Neural progenitor cell (in vitro differentiated cells): ENCODE measurements at regions not wholly inside any gene's neighbourhood (a gene's known extent, or its start where the extent isn't known, plus 50 kb on each side); places are given as distances from the start of the nearest gene placed in this dataset.

Source experiments
- DNase-seq: peaks from one replicate; pipeline ENCODE4 v3.0.0-alpha.2; 2016; ENCODE audit warnings: low spot score
- H2AFZ ChIP-seq: fragments of 200-600 bp; sonication (generic); replicated peaks from 2 replicates; pipeline ENCODE4 v1.6.1; 2016; ENCODE audit warnings: antibody characterized with exemption
- H3F3A ChIP-seq: fragments of 200-600 bp; sonication (generic); 2 replicates; pipeline ENCODE4 v1.6.1; 2016; ENCODE audit warnings: antibody characterized with exemption, low read depth
- H3K27ac ChIP-seq: fragments of 200-600 bp; sonication (generic); 2 replicates; pipeline ENCODE4 v1.5.1; 2016; ENCODE audit warnings: mild to moderate bottlenecking
- H3K27me3 ChIP-seq: fragments of 200-600 bp; sonication (generic); 2 replicates; pipeline ENCODE4 v1.6.1; 2016; ENCODE audit warnings: mild to moderate bottlenecking, moderate library complexity
- H3K36me3 ChIP-seq: fragments of 200-600 bp; sonication (generic); 2 replicates; pipeline ENCODE4 v1.5.1; 2016
- H3K4me1 ChIP-seq: fragments of 200-600 bp; sonication (generic); 2 replicates; pipeline ENCODE4 v1.6.1; 2016; ENCODE audit warnings: mixed run types
- H3K4me2 ChIP-seq: fragments of 200-600 bp; sonication (generic); 2 replicates; pipeline ENCODE4 v1.6.1; 2016
- H3K4me3 ChIP-seq: fragments of 200-600 bp; sonication (generic); 2 replicates; pipeline ENCODE4 v1.5.1; 2016
- H3K79me2 ChIP-seq: fragments of 200-600 bp; sonication (generic); 2 replicates; pipeline ENCODE4 v1.6.1; 2016; ENCODE audit warnings: low read depth
- H3K9ac ChIP-seq: fragments of 200-600 bp; sonication (generic); 2 replicates; pipeline ENCODE4 v1.6.1; 2016
- H3K9me3 ChIP-seq: fragments of 200-600 bp; sonication (generic); 2 replicates; pipeline ENCODE4 v1.5.1; 2016; ENCODE audit warnings: low read depth
- H4K20me1 ChIP-seq: fragments of 200-600 bp; sonication (generic); 2 replicates; pipeline ENCODE4 v1.6.1; 2016; ENCODE audit warnings: low read depth
- H3K27ac Mint-ChIP-seq: 3 replicates; pipeline ENCODE4 v1.8.0; 2021; ENCODE audit warnings: mixed read lengths
- H3K27me3 Mint-ChIP-seq: 2 replicates; pipeline ENCODE4 v1.8.0; 2022; ENCODE audit warnings: low read depth, mild to moderate bottlenecking, inconsistent platforms, moderate library complexity, mixed read lengths; ENCODE audit not compliant: insufficient read depth
- H3K36me3 Mint-ChIP-seq: 3 replicates; pipeline ENCODE4 v1.8.0; 2021; ENCODE audit warnings: mixed read lengths
- H3K4me1 Mint-ChIP-seq: 3 replicates; pipeline ENCODE4 v1.8.0; 2021; ENCODE audit warnings: mixed read lengths
- H3K4me3 Mint-ChIP-seq: 3 replicates; pipeline ENCODE4 v1.8.0; 2021; ENCODE audit warnings: mild to moderate bottlenecking, moderate library complexity, mixed read lengths
- H3K9me3 Mint-ChIP-seq: 3 replicates; pipeline ENCODE4 v1.8.0; 2020; ENCODE audit warnings: mixed read lengths
- CTCF ChIP-seq: fragments of 200-600 bp; sonication (generic); IDR thresholded peaks from 2 replicates; pipeline ENCODE4 v1.5.1; 2017; ENCODE audit warnings: antibody characterized with exemption, mild to moderate bottlenecking
- EZH2 ChIP-seq: fragments of 200-600 bp; sonication (generic); IDR thresholded peaks from 2 replicates; pipeline ENCODE4 v1.6.1; 2017; ENCODE audit warnings: antibody characterized with exemption, mild to moderate bottlenecking, moderate library complexity
- EZH2phosphoT487 ChIP-seq: fragments of 200-600 bp; sonication (generic); IDR thresholded peaks from 2 replicates; pipeline ENCODE4 v1.6.1; 2017; ENCODE audit warnings: antibody characterized with exemption

GRCh38 chr2:176753752-176754474 is 458.7 kb upstream of the HNRNPA3 start:
- no peak overlapping the region for H3K4me3 Mint-ChIP-seq
- Histone ChIP-seq H4K20me1 (no peaks in the 10 kb centered on the region), H2AFZ (no peak overlapping the region), H3K79me2 (no peaks in the 10 kb centered on the region), H3K9me3 (no peaks in the 10 kb centered on the region), H3K27me3 (no peaks in the 10 kb centered on the region), H3K4me2 (no peak overlapping the region), H3K27ac (no peak overlapping the region), H3K9ac (no peak overlapping the region), H3K36me3 (no peaks in the 10 kb centered on the region), H3K4me1 (peaks cover 16% of the 10 kb centered on the region), H3K4me3 (no peak overlapping the region), H3F3A (no peaks in the 10 kb centered on the region)
- H3K27ac Mint-ChIP-seq, result no peak overlapping the region
- H3K36me3 Mint-ChIP-seq, result no peaks in the 10 kb centered on the region
- no peaks in the 10 kb centered on the region for H3K9me3 Mint-ChIP-seq
- no peak for DNase-seq
- peaks cover 15% of the 10 kb centered on the region for H3K4me1 Mint-ChIP-seq
- H3K27me3 Mint-ChIP-seq, result no peaks in the 10 kb centered on the region
- TF ChIP-seq CTCF, result no peak
- no peak for TF ChIP-seq EZH2phosphoT487
- no peak for TF ChIP-seq EZH2

GRCh38 chr2:176755537-176756135 is 457.0 kb upstream of the HNRNPA3 start:
- H3K9me3 ChIP-seq, result no peaks in the 10 kb centered on the region
- no peaks in the 10 kb centered on the region for H3K9me3 Mint-ChIP-seq
- H2AFZ ChIP-seq, result no peak overlapping the region
- no peak overlapping the region for H3K27ac Mint-ChIP-seq
- H3K4me1 ChIP-seq, result peaks cover 16% of the 10 kb centered on the region
- no peak for DNase-seq
- H3K9ac ChIP-seq, result no peak overlapping the region
- no peak overlapping the region for H3K4me3 Mint-ChIP-seq
- H3K27me3 Mint-ChIP-seq, result peaks cover under 1% of the 10 kb centered on the region
- no peaks in the 10 kb centered on the region for H3K36me3 Mint-ChIP-seq
- no peaks in the 10 kb centered on the region for H3K79me2 ChIP-seq
- no peaks in the 10 kb centered on the region for H4K20me1 ChIP-seq
- H3K27ac ChIP-seq, result no peak overlapping the region
- TF ChIP-seq EZH2phosphoT487 (no peak), EZH2 (no peak), CTCF (no peak)
- no peaks in the 10 kb centered on the region for H3K36me3 ChIP-seq
- no peak overlapping the region for H3K4me2 ChIP-seq
- no peaks in the 10 kb centered on the region for H3F3A ChIP-seq
- peaks cover 15% of the 10 kb centered on the region for H3K4me1 Mint-ChIP-seq
- no peak overlapping the region for H3K4me3 ChIP-seq
- no peaks in the 10 kb centered on the region for H3K27me3 ChIP-seq

GRCh38 chr2:176758426-176758825 is 454.2 kb upstream of the HNRNPA3 start:
- Histone ChIP-seq H2AFZ (no peak overlapping the region), H3K9ac (no peak overlapping the region), H3F3A (peaks cover 2% of the 10 kb centered on the region), H3K36me3 (no peaks in the 10 kb centered on the region), H3K27me3 (no peaks in the 10 kb centered on the region), H4K20me1 (no peaks in the 10 kb centered on the region), H3K4me2 (no peak overlapping the region), H3K4me3 (no peak overlapping the region), H3K9me3 (no peaks in the 10 kb centered on the region), H3K27ac (no peak overlapping the region), H3K79me2 (no peaks in the 10 kb centered on the region), H3K4me1 (peaks cover 24% of the 10 kb centered on the region)
- Mint-ChIP-seq H3K4me3 (no peak overlapping the region), H3K36me3 (no peaks in the 10 kb centered on the region), H3K27me3 (peaks cover 2% of the 10 kb centered on the region), H3K9me3 (no peaks in the 10 kb centered on the region), H3K27ac (no peak overlapping the region), H3K4me1 (peaks cover 24% of the 10 kb centered on the region)
- no peak for DNase-seq
- TF ChIP-seq EZH2phosphoT487 (no peak), CTCF (no peak), EZH2 (no peak)
